GM23338 (cell line): ENCODE measurements at regions not wholly inside any gene's neighbourhood (a gene's known extent, or its start where the extent isn't known, plus 50 kb on each side); places are given as distances from the start of the nearest gene placed in this dataset.

Experiments
- ATAC-seq: fragments of 200-7000 bp; cut with Tn5 transposase; 3 replicates; pipeline ENCODE4 v1.9.1; 2020
- DNase-seq: peaks from one replicate; pipeline ENCODE4 v3.0.0-alpha.2; 2015; ENCODE audit warnings: low spot score
- H2AFZ ChIP-seq: fragments of 200-600 bp; sonication (generic); 2 replicates; pipeline ENCODE4 v1.8.0; 2016; ENCODE audit warnings: antibody characterized with exemption, mild to moderate bottlenecking, moderate library complexity
- H3F3A ChIP-seq: fragments of 200-600 bp; sonication (generic); replicated peaks from 2 replicates; pipeline ENCODE4 v1.8.0; 2017; ENCODE audit warnings: antibody characterized with exemption, mixed run types, low read depth
- H3K27ac ChIP-seq: fragments of 200-600 bp; sonication (generic); 2 replicates; pipeline ENCODE4 v1.6.1; 2016; ENCODE audit warnings: low read depth
- H3K27me3 ChIP-seq: fragments of 200-600 bp; sonication (generic); 2 replicates; pipeline ENCODE4 v1.8.0; 2016; ENCODE audit warnings: mild to moderate bottlenecking, mixed run types, moderate library complexity; ENCODE audit not compliant: insufficient read depth
- H3K36me3 ChIP-seq: fragments of 200-600 bp; sonication (generic); 2 replicates; pipeline ENCODE4 v1.8.0; 2016; ENCODE audit warnings: mild to moderate bottlenecking; ENCODE audit not compliant: insufficient read depth
- H3K4me1 ChIP-seq: fragments of 200-600 bp; sonication (generic); 2 replicates; pipeline ENCODE4 v1.8.0; 2016; ENCODE audit warnings: mild to moderate bottlenecking, moderate library complexity; ENCODE audit not compliant: insufficient read depth
- H3K4me2 ChIP-seq: fragments of 200-600 bp; sonication (generic); 2 replicates; pipeline ENCODE4 v1.7.1; 2017; ENCODE audit warnings: mixed run types
- H3K4me3 ChIP-seq: fragments of 200-600 bp; sonication (generic); 2 replicates; pipeline ENCODE4 v1.6.1; 2016; ENCODE audit warnings: mixed run types
- H3K79me2 ChIP-seq: fragments of 200-600 bp; sonication (generic); replicated peaks from 2 replicates; pipeline ENCODE4 v1.8.0; 2017; ENCODE audit warnings: mild to moderate bottlenecking; ENCODE audit not compliant: insufficient read depth
- H3K9me2 ChIP-seq: fragments of 200-600 bp; sonication (generic); 2 replicates; pipeline ENCODE4 v1.8.0; 2017; ENCODE audit not compliant: insufficient read depth
- H4K20me1 ChIP-seq: fragments of 200-600 bp; sonication (generic); replicated peaks from 2 replicates; pipeline ENCODE4 v1.8.0; 2017; ENCODE audit warnings: mild to moderate bottlenecking; ENCODE audit not compliant: insufficient read depth
- H3K27ac Mint-ChIP-seq: 2 replicates; pipeline ENCODE4 v1.8.0; 2020; ENCODE audit warnings: inconsistent platforms, mild to moderate bottlenecking, moderate library complexity, mixed read lengths
- H3K27me3 Mint-ChIP-seq: 3 replicates; pipeline ENCODE4 v1.8.0; 2022; ENCODE audit warnings: low read depth, mild to moderate bottlenecking, moderate library complexity, mixed read lengths, inconsistent platforms; ENCODE audit not compliant: insufficient read depth, poor library complexity
- H3K36me3 Mint-ChIP-seq: 3 replicates; pipeline ENCODE4 v1.8.0; 2021; ENCODE audit warnings: low read depth, mild to moderate bottlenecking, inconsistent platforms, moderate library complexity, mixed read lengths
- H3K4me1 Mint-ChIP-seq: 3 replicates; pipeline ENCODE4 v1.8.0; 2020; ENCODE audit warnings: mild to moderate bottlenecking, inconsistent platforms, mixed read lengths
- H3K4me3 Mint-ChIP-seq: 3 replicates; pipeline ENCODE4 v1.8.0; 2021; ENCODE audit warnings: moderate library complexity, mild to moderate bottlenecking, inconsistent platforms, mixed read lengths
- H3K9me3 Mint-ChIP-seq: 3 replicates; pipeline ENCODE4 v1.8.0; 2020; ENCODE audit warnings: moderate library complexity, mild to moderate bottlenecking, inconsistent platforms, mixed read lengths
- CREB1 ChIP-seq: fragments of 250-450 bp; sonication (Bioruptor Pico); IDR thresholded peaks from 2 replicates; pipeline ENCODE4 v1.5.0; 2020; ENCODE audit warnings: low read depth, mild to moderate bottlenecking, moderate library complexity
- CTCF ChIP-seq, 2 experiments: fragments of 200-600 bp in 1 of 2; sonication (generic) in 1 of 2; conservative IDR thresholded peaks; 2 replicates each; pipeline versions ENCODE4 v1.5.1 to v1.6.1; 2016 to 2017; ENCODE audit warnings: antibody characterized with exemption in 2 of 2, low read depth in 2 of 2, mild to moderate bottlenecking in 2 of 2, moderate library complexity in 1 of 2
- EZH2phosphoT487 ChIP-seq: fragments of 200-600 bp; sonication (generic); IDR thresholded peaks from one replicate; pipeline ENCODE4 v1.8.1; 2018; ENCODE audit warnings: antibody characterized with exemption; ENCODE audit not compliant: unreplicated experiment
- NANOG ChIP-seq: IDR thresholded peaks from 2 replicates; pipeline ENCODE4 v1.6.1; 2016; ENCODE audit warnings: antibody characterized with exemption, borderline replicate concordance
- POLR2AphosphoS5 ChIP-seq: IDR thresholded peaks from 2 replicates; pipeline ENCODE4 v1.6.1; 2016; ENCODE audit warnings: antibody characterized with exemption, low read depth
- REST ChIP-seq: IDR thresholded peaks from one replicate; pipeline ENCODE4 v1.6.1; 2018; ENCODE audit warnings: antibody characterized with exemption; ENCODE audit not compliant: unreplicated experiment
- ZNF462 ChIP-seq: fragments of 250-450 bp; sonication (Bioruptor Pico); IDR thresholded peaks from 2 replicates; pipeline ENCODE4 v1.5.0; 2020; ENCODE audit warnings: mild to moderate bottlenecking, moderate library complexity

DNA sequence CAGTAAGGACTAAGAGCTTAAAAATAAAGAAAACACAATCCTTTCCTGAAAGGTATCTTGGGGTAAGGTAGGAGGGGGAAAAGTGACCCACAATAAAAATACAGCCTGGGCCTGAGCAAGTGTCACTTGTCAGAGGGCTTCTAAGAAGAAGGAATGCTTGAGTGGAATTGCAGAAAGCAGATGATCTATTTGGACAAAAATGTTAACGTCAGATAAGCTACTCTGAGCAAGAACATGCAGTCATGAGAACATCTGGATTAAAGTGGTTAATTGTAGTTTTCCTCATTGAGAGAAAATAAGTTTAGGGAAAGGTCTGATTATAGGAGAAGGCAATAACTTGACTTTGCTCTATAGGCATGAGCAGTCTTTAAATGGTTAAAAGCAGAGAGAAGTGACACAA is 581.9 kb downstream of the HTR1B start:
- DNase-seq (no peak), ATAC-seq (no peak)
- no peak for TF ChIP-seq REST
- no peak for TF ChIP-seq CREB1 (CRISPR knock-in tag)
- TF ChIP-seq EZH2phosphoT487, result no peak
- TF ChIP-seq NANOG, result no peak
- Histone ChIP-seq H3K4me2 (no peak overlapping the region), H3K27me3 (no peaks in the 10 kb centered on the region), H3K27ac (no peak overlapping the region), H3K79me2 (no peaks in the 10 kb centered on the region), H3K9me2 (no peaks in the 10 kb centered on the region), H4K20me1 (no peaks in the 10 kb centered on the region), H3K4me3 (no peak overlapping the region), H3K4me1 (peaks cover 8% of the 10 kb centered on the region; the same call in 1 of the 2 replicates), H2AFZ (no peak overlapping the region), H3K36me3 (no peaks in the 10 kb centered on the region), H3F3A (no peaks in the 10 kb centered on the region)
- H3K27ac Mint-ChIP-seq, result no peak overlapping the region
- peaks cover 8% of the 10 kb centered on the region; the same call in 2 of the 3 replicates for H3K4me1 Mint-ChIP-seq
- peaks cover 2% of the 10 kb centered on the region for H3K27me3 Mint-ChIP-seq
- H3K36me3 Mint-ChIP-seq, result peaks cover 6% of the 10 kb centered on the region; the same call in 2 of the 3 replicates
- H3K4me3 Mint-ChIP-seq, result no peak overlapping the region
- H3K9me3 Mint-ChIP-seq, result peaks cover 9% of the 10 kb centered on the region; the same call in 2 of the 3 replicates

- peak overlapping the region; percentile 83; the same call in 1 of the 2 replicates for H3K27ac Mint-ChIP-seq
- Histone ChIP-seq H3K36me3 (0 out of 2 replicates have a peak, but pooled peaks cover 7% of the 10 kb centered on the region), H4K20me1 (no peaks in the 10 kb centered on the region), H3K4me2 (no peak overlapping the region), H3K9me2 (no peaks in the 10 kb centered on the region), H3K4me1 (no peaks in the 10 kb centered on the region), H3K79me2 (no peaks in the 10 kb centered on the region), H2AFZ (no peak overlapping the region), H3K4me3 (no peak overlapping the region), H3K27me3 (no peaks in the 10 kb centered on the region), H3F3A (no peaks in the 10 kb centered on the region), H3K27ac (no peak overlapping the region)
- H3K4me1 Mint-ChIP-seq, result 0 out of 3 replicates have a peak, but pooled peaks cover 3% of the 10 kb centered on the region
- peaks cover 30% of the 10 kb centered on the region for H3K9me3 Mint-ChIP-seq
- peaks cover 2% of the 10 kb centered on the region for H3K27me3 Mint-ChIP-seq
- peaks cover 29% of the 10 kb centered on the region for H3K36me3 Mint-ChIP-seq
- peak; percentile 96 for DNase-seq
- peak; percentile 98 for ATAC-seq
- H3K4me3 Mint-ChIP-seq, result peak overlapping the region; percentile 78
- TF ChIP-seq ZNF462 (CRISPR knock-in tag), result no peak
- TF ChIP-seq CTCF (conservative IDR thresholded peaks at IDR 0.05; ENCODE audit: low read depth in 2 of 2), result peak; percentile 86
- TF ChIP-seq POLR2AphosphoS5, result peak; percentile 40; the same call in 1 of the 2 replicates
- TF ChIP-seq NANOG, result no peak
Observed at GRCh38 chr6:76876922-76877553, 586.3 kb downstream of the HTR1B start.
